ENCODE measurements at regions not wholly inside any gene's neighbourhood (a gene's known extent, or its start where the extent isn't known, plus 50 kb on each side); places are given as distances from the start of the nearest gene placed in this dataset.

- TF ChIP-seq, protein P1, sequence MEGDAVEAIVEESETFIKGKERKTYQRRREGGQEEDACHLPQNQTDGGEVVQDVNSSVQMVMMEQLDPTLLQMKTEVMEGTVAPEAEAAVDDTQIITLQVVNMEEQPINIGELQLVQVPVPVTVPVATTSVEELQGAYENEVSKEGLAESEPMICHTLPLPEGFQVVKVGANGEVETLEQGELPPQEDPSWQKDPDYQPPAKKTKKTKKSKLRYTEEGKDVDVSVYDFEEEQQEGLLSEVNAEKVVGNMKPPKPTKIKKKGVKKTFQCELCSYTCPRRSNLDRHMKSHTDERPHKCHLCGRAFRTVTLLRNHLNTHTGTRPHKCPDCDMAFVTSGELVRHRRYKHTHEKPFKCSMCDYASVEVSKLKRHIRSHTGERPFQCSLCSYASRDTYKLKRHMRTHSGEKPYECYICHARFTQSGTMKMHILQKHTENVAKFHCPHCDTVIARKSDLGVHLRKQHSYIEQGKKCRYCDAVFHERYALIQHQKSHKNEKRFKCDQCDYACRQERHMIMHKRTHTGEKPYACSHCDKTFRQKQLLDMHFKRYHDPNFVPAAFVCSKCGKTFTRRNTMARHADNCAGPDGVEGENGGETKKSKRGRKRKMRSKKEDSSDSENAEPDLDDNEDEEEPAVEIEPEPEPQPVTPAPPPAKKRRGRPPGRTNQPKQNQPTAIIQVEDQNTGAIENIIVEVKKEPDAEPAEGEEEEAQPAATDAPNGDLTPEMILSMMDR (IDR thresholded peaks at IDR 0.05; ENCODE audit: low read depth, low read length): no peak
- TF ChIP-seq, protein P2, sequence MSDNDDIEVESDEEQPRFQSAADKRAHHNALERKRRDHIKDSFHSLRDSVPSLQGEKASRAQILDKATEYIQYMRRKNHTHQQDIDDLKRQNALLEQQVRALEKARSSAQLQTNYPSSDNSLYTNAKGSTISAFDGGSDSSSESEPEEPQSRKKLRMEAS (IDR thresholded peaks at IDR 0.05; ENCODE audit: low read depth, low read length): no peak
- no peak for TF ChIP-seq POLR2A (IDR thresholded peaks at IDR 0.05; ENCODE audit: extremely low read depth, insufficient read length)
Observed at GRCh38 chr2:49480520-49480919, 326.2 kb upstream of the FSHR start.
